Esophagus (tissue), 2 donors: ENCODE measurements at regions not wholly inside any gene's neighbourhood (a gene's known extent, or its start where the extent isn't known, plus 50 kb on each side); places are given as distances from the start of the nearest gene placed in this dataset.
"Not testable (repeated sequence)": the region's sequence is repeated elsewhere in the genome, so short reads cannot be mapped to it uniquely, and the experiment has no call there.

Source experiments
- H3K27ac ChIP-seq, 2 donors: one replicate each; pipeline ENCODE4 v1.5.1; 2013; ENCODE audit warnings: low read depth in 2 of 2, mild to moderate bottlenecking in 2 of 2, inconsistent platforms in 1 of 2, low read length in 1 of 2, moderate library complexity in 1 of 2
- H3K27me3 ChIP-seq, 2 donors: one replicate each; pipeline ENCODE4 v1.6.1; 2013; ENCODE audit warnings: low read length in 2 of 2, control low read depth in 1 of 2, mild to moderate bottlenecking in 1 of 2; ENCODE audit not compliant: insufficient read depth in 2 of 2, control insufficient read depth in 1 of 2
- H3K36me3 ChIP-seq, 2 donors: one replicate each; pipeline ENCODE4 v1.6.1; 2013; ENCODE audit warnings: low read length in 1 of 2; ENCODE audit not compliant: control insufficient read depth in 2 of 2, insufficient read depth in 2 of 2
- H3K4me1 ChIP-seq, 2 donors: one replicate each; pipeline ENCODE4 v1.6.1; 2013; ENCODE audit warnings: low read length in 1 of 2; ENCODE audit not compliant: control insufficient read depth in 2 of 2, insufficient read depth in 2 of 2
- H3K4me3 ChIP-seq, 2 donors: one replicate each; pipeline ENCODE4 v1.5.1; 2013; ENCODE audit warnings: low read length in 2 of 2, mild to moderate bottlenecking in 2 of 2, low read depth in 1 of 2, moderate library complexity in 1 of 2
- H3K9me3 ChIP-seq, 2 donors: one replicate each; pipeline ENCODE4 v1.6.1; 2013; ENCODE audit warnings: mild to moderate bottlenecking in 2 of 2, low read depth in 1 of 2, low read length in 1 of 2, moderate library complexity in 1 of 2; ENCODE audit not compliant: control insufficient read depth in 2 of 2, insufficient read depth in 1 of 2
- WGBS, 2 donors: extraction: QIAGEN DNeasy Blood & Tissue Kit; methylation state at CpG; one replicate each; pipeline ENCODE4 v1.1.7; 2013; 5-methylcytosine and 5-hydroxymethylcytosine counted together
- donor health status: healthy with polysubstance abuse.
- donor health status: Bipolar disorder and iron deficiency.

DNA sequence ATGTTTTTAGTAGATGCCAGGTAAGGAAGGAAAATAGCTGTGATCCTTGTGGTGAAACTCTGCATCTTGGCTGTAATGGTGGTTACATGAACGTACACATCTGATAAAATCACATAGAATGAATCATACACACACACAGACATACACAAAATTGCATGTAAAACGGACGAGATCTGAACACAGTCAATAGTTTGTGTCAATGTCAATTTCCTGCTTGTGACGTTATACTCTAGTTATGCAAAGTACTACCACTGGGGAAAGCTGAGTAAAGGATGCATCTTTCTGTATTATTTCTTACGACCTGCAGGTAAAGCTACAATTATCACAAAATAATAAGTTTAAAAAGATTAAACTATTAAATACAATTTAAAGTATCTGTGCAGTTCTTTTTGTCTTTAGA, 493.7 kb upstream of the ZP4 start:
- Histone ChIP-seq H3K4me3 (no peak overlapping the region), H3K27me3 (no peaks in the 10 kb centered on the region), H3K4me1 (no peaks in the 10 kb centered on the region), H3K36me3 (no peaks in the 10 kb centered on the region), H3K9me3 (no peaks in the 10 kb centered on the region), H3K27ac (no peak overlapping the region)
- WGBS, 2 donors: 67 to 78% methylated on average over 5 of the region's 5 CpGs

DNA sequence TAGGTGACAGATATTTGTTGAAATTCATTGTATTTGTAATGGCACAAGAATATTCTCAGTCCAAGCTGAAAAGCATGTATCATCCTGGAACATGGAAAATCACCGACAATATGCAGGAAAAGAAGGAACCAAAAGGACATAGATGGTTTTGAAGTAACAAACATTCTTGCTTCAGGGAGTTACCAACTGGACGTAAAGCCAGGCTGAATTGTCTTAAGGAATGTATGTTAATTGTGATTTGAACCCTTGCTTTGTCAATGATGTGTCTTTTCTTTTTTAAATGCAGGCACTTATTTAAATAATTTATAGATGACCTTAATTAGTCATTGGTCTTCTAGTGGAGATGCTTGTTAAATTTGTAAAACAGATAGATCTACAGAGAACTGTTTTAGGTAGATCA, 489.4 kb upstream of the ZP4 start:
- Histone ChIP-seq H3K27me3 (no peaks in the 10 kb centered on the region), H3K4me1 (no peaks in the 10 kb centered on the region), H3K4me3 (no peak overlapping the region), H3K36me3 (no peaks in the 10 kb centered on the region), H3K9me3 (no peaks in the 10 kb centered on the region), H3K27ac (no peak overlapping the region)
- WGBS, 2 donors: 89 to 92% methylated on average over 2 of the region's 2 CpGs

DNA sequence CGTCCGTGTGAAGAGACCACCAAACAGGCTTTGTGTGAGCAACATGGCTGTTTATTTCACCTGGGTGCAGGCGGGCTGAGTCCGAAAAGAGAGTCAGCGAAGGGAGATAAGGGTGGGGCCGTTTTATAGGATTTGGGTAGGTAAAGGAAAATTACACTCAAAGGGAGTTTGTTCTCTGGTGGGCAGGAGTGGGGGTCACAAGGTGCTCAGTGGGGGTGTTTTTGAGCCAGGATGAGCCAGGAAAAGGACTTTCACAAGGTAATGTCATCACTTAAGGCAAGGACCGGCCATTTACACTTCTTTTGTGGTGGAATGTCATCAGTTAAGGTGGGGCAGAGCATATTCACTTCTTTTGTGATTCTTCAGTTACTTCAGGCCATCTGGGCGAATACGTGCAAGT, 488.7 kb upstream of the ZP4 start:
- H3K4me1 ChIP-seq, H3K9me3 ChIP-seq, H3K4me3 ChIP-seq, H3K27ac ChIP-seq, H3K27me3 ChIP-seq, H3K36me3 ChIP-seq: not testable (repeated sequence)
- WGBS, 2 donors: 89 to 98% methylated on average over 8 to 9 of the region's 9 CpGs

DNA sequence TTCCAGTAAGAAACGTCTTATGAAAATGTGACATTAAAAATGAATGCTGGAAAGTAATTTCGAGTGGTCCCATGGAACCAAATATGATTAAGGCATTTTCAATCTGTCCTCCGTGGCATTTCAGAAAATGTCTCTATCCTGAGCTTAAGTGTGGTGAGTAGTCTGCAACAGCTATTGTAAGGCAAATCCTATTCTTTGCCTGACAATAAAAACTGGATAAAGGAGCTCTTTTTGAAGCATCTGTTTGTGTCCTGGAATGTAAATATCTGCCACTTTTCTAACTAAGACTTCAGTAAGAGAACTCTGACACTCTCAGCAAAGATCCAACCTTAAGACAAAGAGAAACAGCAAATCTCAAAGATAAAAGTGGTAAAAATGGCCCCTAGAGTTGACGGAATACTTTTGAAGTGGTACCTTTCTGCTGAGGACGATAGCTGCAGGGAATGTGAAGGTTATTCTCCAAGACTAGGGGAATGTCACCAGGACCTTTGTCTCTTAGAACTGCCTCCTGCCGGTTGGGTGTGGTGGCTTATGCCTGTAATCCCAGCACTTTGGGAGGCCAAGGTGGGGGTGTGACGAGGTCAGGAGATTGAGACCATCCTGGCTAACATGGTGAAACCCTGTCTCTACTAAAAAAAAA, 486.7 kb upstream of the ZP4 start:
- H3K4me1 ChIP-seq: no peaks in the 10 kb centered on the region
- no peaks in the 10 kb centered on the region for H3K27me3 ChIP-seq
- 61 to 68% methylated on average over 7 of the region's 7 CpGs for WGBS, 2 donors
- no peak overlapping the region for H3K4me3 ChIP-seq
- no peaks in the 10 kb centered on the region for H3K36me3 ChIP-seq
- no peaks in the 10 kb centered on the region for H3K9me3 ChIP-seq
- H3K27ac ChIP-seq: no peak overlapping the region

DNA sequence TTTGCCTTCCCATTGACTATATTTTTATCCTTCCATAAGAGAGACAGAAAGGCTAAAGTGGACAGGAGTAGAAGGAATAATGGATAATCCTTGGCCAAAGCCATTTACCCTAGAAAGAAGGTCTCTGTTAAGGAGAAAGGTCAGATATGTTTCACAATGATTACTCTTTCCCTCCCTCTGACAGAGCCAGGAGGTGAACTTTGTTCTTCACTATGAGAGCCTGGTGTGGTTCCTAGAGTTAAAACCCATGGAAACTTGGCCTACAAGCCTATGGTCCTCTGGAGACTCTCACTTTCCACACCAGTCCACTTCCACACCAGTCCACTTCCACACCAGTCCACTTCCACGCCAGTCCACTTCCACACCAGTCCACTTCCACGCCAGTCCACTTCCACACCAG, 479.9 kb upstream of the ZP4 start:
- H3K27me3 ChIP-seq: no peaks in the 10 kb centered on the region
- no peaks in the 10 kb centered on the region for H3K36me3 ChIP-seq
- H3K4me3 ChIP-seq: no peak overlapping the region
- no peak overlapping the region for H3K27ac ChIP-seq
- no peaks in the 10 kb centered on the region for H3K9me3 ChIP-seq
- H3K4me1 ChIP-seq: no peaks in the 10 kb centered on the region
- 90 to 91% methylated on average over 2 of the region's 2 CpGs for WGBS, 2 donors

DNA sequence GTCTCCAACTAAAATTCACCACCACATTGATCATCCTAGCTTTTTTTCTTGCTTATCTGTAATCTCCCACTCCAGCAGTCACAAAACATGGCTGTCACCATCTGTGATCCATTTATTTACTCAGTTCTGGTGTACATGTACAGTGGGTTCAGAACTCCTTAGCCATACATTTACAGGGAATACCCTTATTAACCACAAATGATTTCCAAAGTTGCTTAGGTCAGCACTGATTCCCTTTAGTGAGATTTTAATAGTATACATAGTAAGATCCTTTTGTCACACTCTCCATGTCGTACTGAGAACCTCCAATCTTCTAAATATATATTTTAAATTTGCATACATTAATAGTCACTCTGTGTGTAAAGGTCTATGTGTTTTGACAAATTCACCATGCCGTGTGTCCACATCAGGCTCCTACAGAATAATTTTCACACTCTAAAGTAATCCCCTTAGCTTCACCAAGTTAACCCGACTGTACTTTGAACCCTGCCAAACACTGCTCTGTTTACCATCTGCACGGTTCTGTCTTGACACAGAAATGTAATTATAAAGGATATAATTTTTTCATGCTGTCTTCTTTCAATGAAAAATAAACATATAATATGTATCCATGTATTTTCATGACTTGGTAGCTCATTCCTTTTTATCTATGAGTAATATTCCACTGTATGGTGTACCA, 473.6 kb upstream of the ZP4 start:
- Histone ChIP-seq H3K36me3 (no peaks in the 10 kb centered on the region), H3K27ac (no peak overlapping the region), H3K4me1 (no peaks in the 10 kb centered on the region), H3K4me3 (no peak overlapping the region), H3K27me3 (no peaks in the 10 kb centered on the region), H3K9me3 (no peaks in the 10 kb centered on the region)
- WGBS, 2 donors: 57 to 61% methylated on average over 4 of the region's 4 CpGs

DNA sequence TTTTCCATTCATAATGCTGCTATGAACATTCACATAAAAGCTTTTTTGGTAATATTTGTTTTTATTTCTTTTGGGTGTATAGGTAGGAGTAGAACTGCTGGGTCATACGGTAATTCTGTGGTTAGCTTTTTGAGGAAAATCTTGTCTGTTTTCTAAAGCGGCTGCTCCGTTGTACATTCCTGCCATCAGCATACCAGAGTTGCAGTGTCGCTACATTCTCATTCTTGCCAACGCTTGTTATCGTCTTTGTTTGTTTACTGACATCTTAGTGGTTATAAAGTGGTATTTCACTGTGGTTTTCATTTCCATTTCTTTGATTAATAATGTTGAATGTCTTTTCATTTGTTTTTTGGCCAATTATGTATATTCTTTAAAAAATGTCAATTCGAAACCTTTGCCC, 469.8 kb upstream of the ZP4 start:
- Histone ChIP-seq H3K9me3 (no peaks in the 10 kb centered on the region), H3K36me3 (no peaks in the 10 kb centered on the region), H3K4me3 (no peak overlapping the region), H3K4me1 (no peaks in the 10 kb centered on the region), H3K27me3 (no peaks in the 10 kb centered on the region), H3K27ac (no peak overlapping the region)
- WGBS, 2 donors: 64 to 66% methylated on average over 7 of the region's 7 CpGs

DNA sequence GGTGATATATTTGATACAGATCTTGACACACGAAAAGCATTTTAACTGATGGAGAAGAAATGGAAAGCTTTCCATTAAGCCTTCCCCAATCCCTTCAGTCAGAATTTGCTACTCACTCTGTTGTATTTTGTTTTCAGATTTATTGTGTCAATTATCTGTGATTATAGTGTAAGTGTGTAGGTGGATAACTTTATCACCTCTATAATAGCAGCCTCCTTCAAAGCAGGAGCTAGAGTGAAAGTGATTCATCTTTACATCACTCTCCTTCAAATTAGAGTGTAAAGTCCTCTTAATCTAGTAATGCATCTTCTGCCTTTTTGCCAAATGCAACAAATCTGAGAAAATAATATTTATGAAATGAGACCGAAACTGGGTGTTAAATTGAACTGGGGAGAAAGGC, 459.7 kb upstream of the ZP4 start:
- Histone ChIP-seq H3K36me3 (no peaks in the 10 kb centered on the region), H3K9me3 (no peaks in the 10 kb centered on the region)
- WGBS, 2 donors: 76 to 83% methylated on average over 2 of the region's 2 CpGs

DNA sequence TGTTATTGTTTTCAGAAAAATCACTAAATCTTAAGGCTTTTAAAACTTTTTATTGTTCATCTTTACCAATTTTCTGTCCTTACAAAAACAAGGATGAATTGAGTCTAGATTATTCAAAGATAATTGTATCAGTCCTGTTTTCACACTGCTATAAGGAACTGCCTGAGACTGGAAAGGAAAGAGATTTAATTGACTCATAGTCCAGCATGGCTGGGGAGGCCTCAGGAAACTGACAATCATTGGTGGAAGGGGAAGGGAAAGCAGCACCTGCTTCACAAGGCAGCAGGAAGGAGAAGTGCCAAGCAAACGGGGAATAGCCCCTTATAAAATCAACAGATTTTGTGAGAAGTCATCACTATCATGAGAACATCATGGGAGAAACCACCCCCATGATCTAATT, 455.6 kb upstream of the ZP4 start:
- Histone ChIP-seq H3K27me3 (no peaks in the 10 kb centered on the region), H3K9me3 (no peaks in the 10 kb centered on the region), H3K36me3 (no peaks in the 10 kb centered on the region), H3K4me1 (no peaks in the 10 kb centered on the region), H3K4me3 (no peak overlapping the region), H3K27ac (no peak overlapping the region)
- WGBS, 2 donors: 67% methylated on average over 1 of the region's 1 CpG

More for the DNA sequence above, 459.7 kb upstream of the ZP4 start:
- H3K27ac ChIP-seq: no peak overlapping the region
- no peaks in the 10 kb centered on the region for H3K4me1 ChIP-seq
- no peaks in the 10 kb centered on the region for H3K27me3 ChIP-seq
- H3K4me3 ChIP-seq: no peak overlapping the region

DNA sequence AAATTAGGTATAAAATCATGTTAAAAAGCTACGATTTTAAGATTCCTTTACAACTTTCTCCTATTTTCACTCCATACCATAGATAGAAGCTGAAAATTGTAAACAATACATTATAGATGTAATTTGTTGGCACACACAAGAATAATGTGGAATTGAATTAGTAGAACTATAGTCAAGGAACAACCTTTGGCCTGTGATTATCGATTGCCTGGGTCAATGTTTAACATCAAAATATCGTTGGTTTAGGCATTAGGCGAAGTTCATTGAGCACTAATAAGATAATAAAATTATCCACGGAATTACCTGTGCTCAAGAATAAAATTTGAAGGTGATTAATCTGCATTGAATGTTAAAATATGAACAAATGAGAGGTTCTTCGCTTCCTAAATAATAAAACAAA, 455.1 kb upstream of the ZP4 start:
- no peaks in the 10 kb centered on the region for H3K4me1 ChIP-seq
- H3K27me3 ChIP-seq: no peaks in the 10 kb centered on the region
- no peaks in the 10 kb centered on the region for H3K36me3 ChIP-seq
- no peak overlapping the region for H3K27ac ChIP-seq
- no peaks in the 10 kb centered on the region for H3K9me3 ChIP-seq
- no peak overlapping the region for H3K4me3 ChIP-seq
- 71 to 86% methylated on average over 6 of the region's 6 CpGs for WGBS, 2 donors
